HEK293T (cell line): ENCODE measurements at regions not wholly inside any gene's neighbourhood (a gene's known extent, or its start where the extent isn't known, plus 50 kb on each side); places are given as distances from the start of the nearest gene placed in this dataset.

Source experiments
- ARNT ChIP-seq: fragments of 450-650 bp; IDR thresholded peaks from 2 replicates; pipeline ENCODE4 v1.6.1; 2017; ENCODE audit warnings: mild to moderate bottlenecking
- BHLHE40 ChIP-seq: fragments of 450-650 bp; IDR thresholded peaks from 2 replicates; pipeline ENCODE4 v1.6.1; 2016; ENCODE audit warnings: mild to moderate bottlenecking, moderate library complexity, borderline replicate concordance
- CTBP1 ChIP-seq: fragments of 450-650 bp; IDR thresholded peaks from 2 replicates; pipeline ENCODE4 v1.6.1; 2016; ENCODE audit warnings: borderline replicate concordance
- ELF4 ChIP-seq: fragments of 450-650 bp; IDR thresholded peaks from 2 replicates; pipeline ENCODE4 v1.6.1; 2017; ENCODE audit warnings: antibody characterized with exemption
- FOXA1 ChIP-seq: fragments of 450-650 bp; IDR thresholded peaks from 2 replicates; pipeline ENCODE4 v1.6.1; 2016; ENCODE audit warnings: mild to moderate bottlenecking
- FOXK2 ChIP-seq: fragments of 450-650 bp; IDR thresholded peaks from 2 replicates; pipeline ENCODE4 v1.6.1; 2016; ENCODE audit warnings: mild to moderate bottlenecking
- FOXM1 ChIP-seq: fragments of 450-650 bp; IDR thresholded peaks from 2 replicates; pipeline ENCODE4 v1.6.1; 2017; ENCODE audit warnings: mild to moderate bottlenecking, borderline replicate concordance
- LEF1 ChIP-seq: fragments of 450-650 bp; IDR thresholded peaks from 2 replicates; pipeline ENCODE4 v1.6.1; 2017; ENCODE audit warnings: mild to moderate bottlenecking, borderline replicate concordance
- SP1 ChIP-seq: fragments of 450-650 bp; IDR thresholded peaks from 2 replicates; pipeline ENCODE4 v1.6.1; 2017

DNA sequence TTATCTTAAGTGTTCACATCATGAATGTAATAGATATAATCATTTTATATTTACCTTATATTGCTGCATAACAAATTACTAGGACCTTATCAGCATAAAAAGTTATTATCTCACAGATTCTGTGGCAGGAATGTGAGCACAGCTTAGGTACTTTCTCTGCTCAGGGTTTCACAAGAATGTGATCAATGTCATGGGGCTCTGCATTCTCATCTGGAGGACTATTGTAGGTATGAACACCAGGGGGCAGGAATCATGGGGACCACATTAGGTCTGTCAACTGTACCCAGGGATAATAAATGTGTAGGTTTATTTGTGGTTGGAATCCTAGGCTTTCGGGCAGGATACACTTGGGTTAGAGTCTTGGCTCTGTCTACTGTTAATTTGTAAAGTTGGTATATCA is 519.2 kb downstream of the ARAP2 start:
- TF ChIP-seq FOXA1 (no peak), BHLHE40 (no peak), ELF4 (no peak), SP1 (no peak), CTBP1 (no peak), FOXK2 (no peak), ARNT (no peak), FOXM1 (no peak), LEF1 (no peak)
